B cell (primary cell): ENCODE measurements at regions not wholly inside any gene's neighbourhood (a gene's known extent, or its start where the extent isn't known, plus 50 kb on each side); places are given as distances from the start of the nearest gene placed in this dataset.

ENCODE experiments used
- EZH2 ChIP-seq: IDR thresholded peaks from 2 replicates; pipeline ENCODE4 v1.6.1; 2012; ENCODE audit warnings: borderline replicate concordance, low read depth, mild to moderate bottlenecking, moderate library complexity, low read length; ENCODE audit not compliant: insufficient read depth, poor library complexity, severe bottlenecking
- TF ChIP-seq, protein P1 (sequence below): fragments of 200-600 bp; IDR thresholded peaks from one replicate; pipeline ENCODE4 v1.8.0; 2022; ENCODE audit warnings: antibody characterized with exemption, mild to moderate bottlenecking

DNA sequence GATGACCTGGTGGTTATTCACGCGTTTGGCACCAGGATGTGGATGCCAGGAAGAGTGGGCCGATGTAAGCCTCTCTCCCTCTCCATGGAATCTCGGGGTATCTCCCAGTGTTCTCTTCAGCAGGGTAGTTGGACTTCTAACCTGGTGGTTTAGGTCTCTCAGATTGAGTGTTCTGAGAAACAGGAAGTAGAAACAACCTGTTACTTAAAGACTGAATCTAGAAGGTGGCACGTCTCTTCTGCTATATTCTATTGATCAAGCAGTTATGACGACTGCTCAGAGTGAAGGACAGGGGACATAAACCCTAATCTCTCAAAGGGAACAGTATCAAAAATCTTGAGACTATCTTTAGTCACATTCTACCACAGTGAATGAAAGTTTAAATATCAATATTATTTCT, 918.7 kb upstream of the PIK3C3 start:
- TF ChIP-seq, protein P1, sequence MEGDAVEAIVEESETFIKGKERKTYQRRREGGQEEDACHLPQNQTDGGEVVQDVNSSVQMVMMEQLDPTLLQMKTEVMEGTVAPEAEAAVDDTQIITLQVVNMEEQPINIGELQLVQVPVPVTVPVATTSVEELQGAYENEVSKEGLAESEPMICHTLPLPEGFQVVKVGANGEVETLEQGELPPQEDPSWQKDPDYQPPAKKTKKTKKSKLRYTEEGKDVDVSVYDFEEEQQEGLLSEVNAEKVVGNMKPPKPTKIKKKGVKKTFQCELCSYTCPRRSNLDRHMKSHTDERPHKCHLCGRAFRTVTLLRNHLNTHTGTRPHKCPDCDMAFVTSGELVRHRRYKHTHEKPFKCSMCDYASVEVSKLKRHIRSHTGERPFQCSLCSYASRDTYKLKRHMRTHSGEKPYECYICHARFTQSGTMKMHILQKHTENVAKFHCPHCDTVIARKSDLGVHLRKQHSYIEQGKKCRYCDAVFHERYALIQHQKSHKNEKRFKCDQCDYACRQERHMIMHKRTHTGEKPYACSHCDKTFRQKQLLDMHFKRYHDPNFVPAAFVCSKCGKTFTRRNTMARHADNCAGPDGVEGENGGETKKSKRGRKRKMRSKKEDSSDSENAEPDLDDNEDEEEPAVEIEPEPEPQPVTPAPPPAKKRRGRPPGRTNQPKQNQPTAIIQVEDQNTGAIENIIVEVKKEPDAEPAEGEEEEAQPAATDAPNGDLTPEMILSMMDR, result no peak
- TF ChIP-seq EZH2, result no peak
